GM12874 (cell line): ENCODE measurements at regions not wholly inside any gene's neighbourhood (a gene's known extent, or its start where the extent isn't known, plus 50 kb on each side); places are given as distances from the start of the nearest gene placed in this dataset.

Experiments
- CTCF ChIP-seq: IDR thresholded peaks from 2 replicates; pipeline ENCODE4 v1.5.1; 2011; ENCODE audit warnings: low read depth, mild to moderate bottlenecking, control low read depth, low read length, moderate library complexity; ENCODE audit not compliant: insufficient read depth

GRCh38 chr17:77376795-77377709, 236.3 kb downstream of the SEC14L1 start:
- TF ChIP-seq CTCF: no peak

- TF ChIP-seq CTCF: no peak
These were observed 237.0 kb downstream of the SEC14L1 start for GRCh38 chr17:77377710-77378235.

GRCh38 chr17:77378318-77379064, 237.7 kb downstream of the SEC14L1 start:
- no peak for TF ChIP-seq CTCF

- no peak for TF ChIP-seq CTCF
These were observed 238.3 kb downstream of the SEC14L1 start for GRCh38 chr17:77379065-77379428.

DNA sequence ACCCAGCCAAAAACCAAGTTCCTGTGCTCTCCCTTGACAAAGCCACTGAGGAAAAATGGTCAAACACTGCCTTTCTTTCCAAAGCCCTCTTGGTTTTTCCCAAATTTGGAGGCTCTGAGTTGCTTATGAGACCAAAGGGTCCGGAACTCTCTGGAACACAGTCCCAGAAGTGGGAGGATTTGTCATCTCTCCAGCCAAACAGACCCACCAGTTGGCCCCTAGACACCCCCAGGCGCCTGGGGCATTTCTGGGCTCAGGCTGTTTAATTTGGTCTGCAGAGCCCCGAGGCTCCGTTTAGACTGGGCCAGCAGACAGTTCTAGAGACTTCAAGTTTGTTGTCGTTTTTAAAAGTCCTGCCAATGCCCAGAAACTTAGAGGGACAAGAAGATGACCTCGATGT, 239.1 kb downstream of the SEC14L1 start:
- TF ChIP-seq CTCF: no peak

- TF ChIP-seq CTCF: no peak
These were observed 239.8 kb downstream of the SEC14L1 start for GRCh38 chr17:77380395-77381184.
